Trophoblast cell (in vitro differentiated cells and primary cell): ENCODE measurements at regions not wholly inside any gene's neighbourhood (a gene's known extent, or its start where the extent isn't known, plus 50 kb on each side); places are given as distances from the start of the nearest gene placed in this dataset.
A peak's percentile ranks its signal among the peaks of the same experiment; 100 is the strongest.

Source experiments
- DNase-seq, 2 donors: peaks; one replicate each; pipeline ENCODE4 v3.0.0-alpha.2; 2016
- H2AFZ ChIP-seq: 2 replicates; pipeline ENCODE4 v1.6.1; 2013; ENCODE audit warnings: low read length, moderate library complexity, mild to moderate bottlenecking; ENCODE audit not compliant: insufficient read depth, poor library complexity
- H2AK5ac ChIP-seq: 2 replicates; pipeline ENCODE4 v1.6.1; 2013; ENCODE audit warnings: mild to moderate bottlenecking, low read length
- H2BK120ac ChIP-seq: 2 replicates; pipeline ENCODE4 v1.6.1; 2013; ENCODE audit warnings: low read length, mild to moderate bottlenecking, moderate library complexity; ENCODE audit not compliant: insufficient read depth, poor library complexity
- H2BK12ac ChIP-seq: 2 replicates; pipeline ENCODE4 v1.6.1; 2013; ENCODE audit warnings: mild to moderate bottlenecking, low read length, moderate library complexity
- H2BK5ac ChIP-seq: 2 replicates; pipeline ENCODE4 v1.6.1; 2013; ENCODE audit warnings: low read length, low read depth, moderate library complexity, mild to moderate bottlenecking; ENCODE audit not compliant: poor library complexity
- H3K14ac ChIP-seq: 2 replicates; pipeline ENCODE4 v1.6.1; 2013; ENCODE audit warnings: mild to moderate bottlenecking, low read length
- H3K18ac ChIP-seq: 2 replicates; pipeline ENCODE4 v1.6.1; 2013; ENCODE audit warnings: mild to moderate bottlenecking, low read length
- H3K23ac ChIP-seq: 2 replicates; pipeline ENCODE4 v1.6.1; 2013; ENCODE audit warnings: low read length
- H3K27ac ChIP-seq: 2 replicates; pipeline ENCODE4 v1.5.1; 2013; ENCODE audit warnings: low read depth, mild to moderate bottlenecking, inconsistent platforms, low read length, moderate library complexity
- H3K27me3 ChIP-seq: 2 replicates; pipeline ENCODE4 v1.6.1; 2013; ENCODE audit warnings: inconsistent platforms, mild to moderate bottlenecking, low read length, moderate library complexity; ENCODE audit not compliant: insufficient read depth
- H3K36me3 ChIP-seq, 2 experiments: 1 replicate in 1 of 2; 2 replicates in 1 of 2; pipeline ENCODE4 v1.6.1; 2013; ENCODE audit warnings: low read length in 2 of 2, mild to moderate bottlenecking in 2 of 2, moderate library complexity in 1 of 2; ENCODE audit not compliant: insufficient read depth in 2 of 2, control insufficient read depth in 1 of 2
- H3K4ac ChIP-seq: 2 replicates; pipeline ENCODE4 v1.6.1; 2013; ENCODE audit warnings: low read depth, mild to moderate bottlenecking, low read length, moderate library complexity
- H3K4me1 ChIP-seq, 2 experiments: 1 replicate in 1 of 2; 2 replicates in 1 of 2; pipeline ENCODE4 v1.6.1; 2013; ENCODE audit warnings: low read length in 2 of 2, mild to moderate bottlenecking in 2 of 2, moderate library complexity in 1 of 2; ENCODE audit not compliant: insufficient read depth in 2 of 2, control insufficient read depth in 1 of 2
- H3K4me2 ChIP-seq: 2 replicates; pipeline ENCODE4 v1.6.1; 2013; ENCODE audit warnings: inconsistent platforms, mild to moderate bottlenecking, low read length, moderate library complexity
- H3K4me3 ChIP-seq: 2 replicates; pipeline ENCODE4 v1.5.1; 2013; ENCODE audit warnings: mild to moderate bottlenecking, low read depth, low read length, inconsistent platforms
- H3K79me1 ChIP-seq: one replicate; pipeline ENCODE4 v1.6.1; 2013; ENCODE audit warnings: low read length
- H3K79me2 ChIP-seq: 2 replicates; pipeline ENCODE4 v1.6.1; 2013; ENCODE audit warnings: low read length, mild to moderate bottlenecking; ENCODE audit not compliant: control insufficient read depth, insufficient read depth, poor library complexity
- H3K9ac ChIP-seq: 2 replicates; pipeline ENCODE4 v1.6.1; 2013; ENCODE audit warnings: mild to moderate bottlenecking, low read length
- H3K9me3 ChIP-seq: 2 replicates; pipeline ENCODE4 v1.6.1; 2013; ENCODE audit warnings: low read depth, mild to moderate bottlenecking, control low read depth, inconsistent platforms, low read length; ENCODE audit not compliant: insufficient read depth
- H4K12ac ChIP-seq: 2 replicates; pipeline ENCODE4 v1.6.1; 2013; ENCODE audit warnings: low read depth, mild to moderate bottlenecking, low read length, moderate library complexity
- H4K8ac ChIP-seq: 2 replicates; pipeline ENCODE4 v1.6.1; 2013; ENCODE audit warnings: low read depth, mild to moderate bottlenecking, low read length, moderate library complexity
- H4K91ac ChIP-seq: one replicate; pipeline ENCODE4 v1.6.1; 2013; ENCODE audit warnings: low read depth, mild to moderate bottlenecking, low read length, moderate library complexity
- WGBS: extraction: QIAGEN DNeasy Blood & Tissue Kit; methylation state at CpG from one replicate; pipeline ENCODE4 v1.1.7; 2013; ENCODE audit warnings: missing lambda C conversion rate; ENCODE audit not compliant: insufficient read length, insufficient coverage; ENCODE audit errors: extremely low coverage; 5-methylcytosine and 5-hydroxymethylcytosine counted together

GRCh38 chr13:75224053-75224742 is 257.8 kb downstream of the TBC1D4 start:
- Histone ChIP-seq H3K23ac (no peak overlapping the region), H3K4ac (no peak overlapping the region), H3K79me2 (no peaks in the 10 kb centered on the region), H3K4me2 (no peak overlapping the region), H3K4me1 (no peaks in the 10 kb centered on the region), H3K18ac (no peak overlapping the region), H2BK12ac (no peak overlapping the region), H4K12ac (no peak overlapping the region), H2AK5ac (no peak overlapping the region), H4K91ac (no peak overlapping the region), H3K79me1 (no peaks in the 10 kb centered on the region), H3K27ac (no peak overlapping the region), H3K27me3 (no peaks in the 10 kb centered on the region), H3K9ac (peak overlapping the region; percentile 73), H3K9me3 (no peaks in the 10 kb centered on the region), H4K8ac (no peak overlapping the region), H3K14ac (no peak overlapping the region), H3K4me3 (no peak overlapping the region), H3K36me3 (no peaks in the 10 kb centered on the region), H2BK120ac (no peak overlapping the region), H2AFZ (no peak overlapping the region), H2BK5ac (no peak overlapping the region)
- DNase-seq = no peak
- no CpG with 5 or more reads among the region's 6 CpGs for WGBS

- no peaks in the 10 kb centered on the region for H3K79me1 ChIP-seq
- no peaks in the 10 kb centered on the region for H3K27me3 ChIP-seq
- H2AK5ac ChIP-seq = no peak overlapping the region
- H4K8ac ChIP-seq = no peak overlapping the region
- no peak overlapping the region for H3K4me3 ChIP-seq
- H3K23ac ChIP-seq = no peak overlapping the region
- no peak overlapping the region for H3K4ac ChIP-seq
- no peak overlapping the region for H3K14ac ChIP-seq
- H4K12ac ChIP-seq = no peak overlapping the region
- no CpG with 5 or more reads among the region's 1 CpG for WGBS
- no peak overlapping the region for H4K91ac ChIP-seq
- no peak for DNase-seq
- no peak overlapping the region for H2BK120ac ChIP-seq
- H3K4me2 ChIP-seq = no peak overlapping the region
- H2BK5ac ChIP-seq = no peak overlapping the region
- H3K27ac ChIP-seq = no peak overlapping the region
- no peak overlapping the region for H3K18ac ChIP-seq
- H3K4me1 ChIP-seq = no peaks in the 10 kb centered on the region
- H3K36me3 ChIP-seq = no peaks in the 10 kb centered on the region
- no peaks in the 10 kb centered on the region for H3K9me3 ChIP-seq
- no peak overlapping the region for H2AFZ ChIP-seq
- no peak overlapping the region for H3K9ac ChIP-seq
- no peak overlapping the region for H2BK12ac ChIP-seq
- H3K79me2 ChIP-seq = no peaks in the 10 kb centered on the region
Measured at GRCh38 chr13:75222031-75222430, 259.9 kb downstream of the TBC1D4 start.

GRCh38 chr13:75220861-75221260 is 261.1 kb downstream of the TBC1D4 start:
- Histone ChIP-seq H3K27me3 (no peaks in the 10 kb centered on the region), H3K9ac (no peak overlapping the region), H3K4ac (no peak overlapping the region), H4K12ac (no peak overlapping the region), H3K79me2 (no peaks in the 10 kb centered on the region), H3K23ac (no peak overlapping the region), H3K27ac (no peak overlapping the region), H3K9me3 (no peaks in the 10 kb centered on the region), H2BK120ac (no peak overlapping the region), H2BK12ac (no peak overlapping the region), H3K4me2 (no peak overlapping the region), H3K4me1 (no peaks in the 10 kb centered on the region), H3K14ac (no peak overlapping the region), H4K91ac (no peak overlapping the region), H4K8ac (no peak overlapping the region), H2AK5ac (no peak overlapping the region), H3K36me3 (no peaks in the 10 kb centered on the region), H3K18ac (no peak overlapping the region), H3K79me1 (no peaks in the 10 kb centered on the region), H3K4me3 (no peak overlapping the region), H2BK5ac (no peak overlapping the region), H2AFZ (no peak overlapping the region)
- no peak for DNase-seq
- no CpG with 5 or more reads among the region's 5 CpGs for WGBS

- Histone ChIP-seq H3K27me3 (no peaks in the 10 kb centered on the region), H3K4me3 (no peak overlapping the region), H3K18ac (no peak overlapping the region), H3K4ac (no peak overlapping the region), H3K9ac (no peak overlapping the region), H3K9me3 (no peaks in the 10 kb centered on the region), H3K36me3 (no peaks in the 10 kb centered on the region), H3K14ac (no peak overlapping the region), H3K27ac (no peak overlapping the region), H4K12ac (no peak overlapping the region), H4K8ac (no peak overlapping the region), H3K79me1 (no peaks in the 10 kb centered on the region), H2AK5ac (no peak overlapping the region), H2BK12ac (no peak overlapping the region), H3K4me2 (no peak overlapping the region), H3K23ac (no peak overlapping the region), H3K79me2 (no peaks in the 10 kb centered on the region), H2BK5ac (no peak overlapping the region), H4K91ac (no peak overlapping the region), H3K4me1 (no peaks in the 10 kb centered on the region), H2AFZ (no peak overlapping the region), H2BK120ac (no peak overlapping the region)
- WGBS = no CpG with 5 or more reads among the region's 8 CpGs
- no peak for DNase-seq
Measured at GRCh38 chr13:75220238-75220542, 261.8 kb downstream of the TBC1D4 start.
